ENCODE measurements at regions not wholly inside any gene's neighbourhood (a gene's known extent, or its start where the extent isn't known, plus 50 kb on each side); places are given as distances from the start of the nearest gene placed in this dataset.

DNA sequence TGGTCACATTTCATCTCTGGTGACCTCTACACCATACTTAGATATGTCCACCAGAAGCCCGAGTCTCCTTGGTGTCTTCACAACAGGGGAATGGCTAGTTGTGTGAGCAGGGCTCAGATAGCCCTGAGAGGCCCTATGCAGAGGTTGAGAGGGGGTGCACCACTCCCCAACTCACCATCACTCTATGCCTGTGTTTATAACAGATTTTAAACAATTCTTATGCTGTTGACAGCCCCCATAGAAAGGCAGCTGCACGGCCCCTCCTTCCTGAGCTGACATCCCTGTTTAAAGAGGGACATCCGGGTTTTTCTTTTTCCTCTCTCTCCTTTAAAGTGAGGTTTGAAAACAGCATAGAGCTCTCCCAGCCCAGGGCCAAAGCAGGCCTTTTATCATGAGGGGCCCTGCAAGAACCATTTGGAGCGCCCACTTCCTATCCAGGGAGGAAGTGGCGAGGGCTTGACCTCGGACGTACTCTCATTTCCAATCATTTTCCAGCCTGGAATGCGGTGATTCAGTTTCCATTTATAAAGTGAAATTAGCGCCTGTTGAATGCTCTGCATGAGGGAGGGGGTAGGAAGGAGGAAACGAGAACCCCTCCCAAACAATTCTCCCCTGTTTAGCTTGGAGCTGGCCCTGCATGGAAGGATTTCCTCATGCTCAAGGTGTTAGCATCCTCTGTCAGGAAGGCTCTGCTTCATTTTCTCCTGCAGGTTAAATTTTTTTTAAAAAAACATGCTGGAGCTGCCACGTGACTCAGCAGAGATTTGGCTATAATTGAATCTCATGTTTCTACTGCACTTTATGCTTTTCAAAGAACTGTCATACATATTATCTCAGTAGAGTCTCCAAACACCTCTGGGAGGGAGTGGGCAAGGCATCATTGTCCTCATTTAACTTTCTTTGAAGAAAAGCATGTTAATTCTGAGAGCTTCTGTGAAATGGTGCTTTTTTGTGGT lies 117.5 kb downstream of the DDX1 start:
- no peak for DNase-seq (ENCODE audit: low spot score)
- TF ChIP-seq, protein P1, sequence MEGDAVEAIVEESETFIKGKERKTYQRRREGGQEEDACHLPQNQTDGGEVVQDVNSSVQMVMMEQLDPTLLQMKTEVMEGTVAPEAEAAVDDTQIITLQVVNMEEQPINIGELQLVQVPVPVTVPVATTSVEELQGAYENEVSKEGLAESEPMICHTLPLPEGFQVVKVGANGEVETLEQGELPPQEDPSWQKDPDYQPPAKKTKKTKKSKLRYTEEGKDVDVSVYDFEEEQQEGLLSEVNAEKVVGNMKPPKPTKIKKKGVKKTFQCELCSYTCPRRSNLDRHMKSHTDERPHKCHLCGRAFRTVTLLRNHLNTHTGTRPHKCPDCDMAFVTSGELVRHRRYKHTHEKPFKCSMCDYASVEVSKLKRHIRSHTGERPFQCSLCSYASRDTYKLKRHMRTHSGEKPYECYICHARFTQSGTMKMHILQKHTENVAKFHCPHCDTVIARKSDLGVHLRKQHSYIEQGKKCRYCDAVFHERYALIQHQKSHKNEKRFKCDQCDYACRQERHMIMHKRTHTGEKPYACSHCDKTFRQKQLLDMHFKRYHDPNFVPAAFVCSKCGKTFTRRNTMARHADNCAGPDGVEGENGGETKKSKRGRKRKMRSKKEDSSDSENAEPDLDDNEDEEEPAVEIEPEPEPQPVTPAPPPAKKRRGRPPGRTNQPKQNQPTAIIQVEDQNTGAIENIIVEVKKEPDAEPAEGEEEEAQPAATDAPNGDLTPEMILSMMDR (IDR thresholded peaks at IDR 0.05; ENCODE audit: borderline replicate concordance, control extremely low read depth, extremely low read depth, insufficient read depth, missing control alignments): no peak
- in situ Hi-C loops (cut with MboI; ENCODE audit: low sequenced_read_pairs, unreplicated experiment): no loop called here

DNA sequence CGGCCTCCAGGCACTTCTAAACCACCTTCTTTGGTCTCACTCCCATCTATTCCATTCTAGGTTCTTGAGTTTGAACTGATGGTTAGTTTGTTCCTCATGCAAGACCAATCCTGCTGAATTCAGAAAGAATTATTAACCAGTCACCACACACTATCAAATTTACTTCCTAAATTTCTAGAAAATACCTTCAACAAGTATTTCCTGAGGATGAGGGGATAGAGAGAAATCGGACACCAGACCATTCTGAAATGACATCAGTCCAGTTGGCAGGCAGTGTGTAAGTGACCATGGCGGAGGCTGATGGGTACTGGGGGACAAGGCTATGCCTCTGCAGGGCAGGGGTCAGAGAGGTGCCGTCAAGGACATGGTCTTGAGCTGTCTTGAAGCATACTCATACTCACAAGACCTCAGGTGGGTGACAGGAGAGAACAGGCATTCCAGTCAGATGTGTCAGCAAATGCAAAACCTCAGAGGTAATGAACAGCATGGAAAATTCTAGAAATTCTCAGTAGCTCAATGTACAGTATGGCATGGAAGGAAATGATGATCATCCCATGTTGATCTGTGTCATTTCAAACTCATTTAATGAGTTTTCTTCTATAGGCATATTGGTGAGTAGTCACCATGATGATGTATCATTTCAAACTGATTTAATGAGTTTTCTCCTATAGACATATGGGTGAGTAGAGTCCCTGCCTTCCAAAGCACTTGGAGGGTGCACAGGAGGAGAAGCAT lies 119.6 kb downstream of the DDX1 start:
- in situ Hi-C loops (cut with MboI; ENCODE audit: low sequenced_read_pairs, unreplicated experiment): no loop called here
- no peak for DNase-seq (ENCODE audit: low spot score)
- TF ChIP-seq, protein P1 (IDR thresholded peaks at IDR 0.05; ENCODE audit: borderline replicate concordance, control extremely low read depth, extremely low read depth, insufficient read depth, missing control alignments): no peak

DNA sequence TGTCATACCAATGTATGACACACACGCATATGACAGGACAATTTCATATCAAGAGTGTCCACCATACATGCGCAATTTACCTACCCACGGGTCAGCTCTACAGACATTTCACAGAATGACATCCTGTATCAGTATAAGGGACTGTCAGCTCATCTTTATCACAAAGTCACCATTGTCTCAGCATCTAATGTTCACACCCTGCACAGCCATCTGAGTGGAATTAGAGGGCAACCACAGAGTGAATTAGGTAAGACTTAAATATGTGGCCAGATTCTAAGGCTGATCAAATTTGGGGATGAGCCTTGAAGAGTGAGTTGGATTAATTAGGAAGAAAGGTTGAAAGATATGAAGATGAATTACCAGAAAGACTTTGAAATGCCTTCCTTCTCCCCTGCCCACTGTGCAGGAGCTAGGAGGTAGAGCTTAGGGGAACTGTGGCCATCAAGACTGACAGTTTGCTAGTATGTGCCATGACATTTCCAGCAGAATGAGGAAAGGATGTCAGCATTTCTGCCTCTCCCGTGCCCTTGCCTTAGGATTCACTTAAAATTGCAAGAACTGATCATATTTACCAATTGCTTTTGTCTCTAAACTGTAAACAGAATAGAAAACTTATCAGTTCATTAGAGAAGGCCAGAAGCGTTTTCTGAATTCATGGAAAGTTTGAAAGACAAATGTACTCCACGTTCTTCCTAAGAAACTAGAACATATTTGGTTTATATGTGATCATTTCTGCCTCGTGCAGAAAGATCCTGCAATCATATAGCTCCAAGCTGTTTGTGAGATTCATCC lies 121.1 kb downstream of the DDX1 start:
- in situ Hi-C loops (cut with MboI; ENCODE audit: low sequenced_read_pairs, unreplicated experiment): no loop called here
- DNase-seq (ENCODE audit: low spot score): no peak
- TF ChIP-seq, protein P1 (IDR thresholded peaks at IDR 0.05; ENCODE audit: borderline replicate concordance, control extremely low read depth, extremely low read depth, insufficient read depth, missing control alignments): no peak

DNA sequence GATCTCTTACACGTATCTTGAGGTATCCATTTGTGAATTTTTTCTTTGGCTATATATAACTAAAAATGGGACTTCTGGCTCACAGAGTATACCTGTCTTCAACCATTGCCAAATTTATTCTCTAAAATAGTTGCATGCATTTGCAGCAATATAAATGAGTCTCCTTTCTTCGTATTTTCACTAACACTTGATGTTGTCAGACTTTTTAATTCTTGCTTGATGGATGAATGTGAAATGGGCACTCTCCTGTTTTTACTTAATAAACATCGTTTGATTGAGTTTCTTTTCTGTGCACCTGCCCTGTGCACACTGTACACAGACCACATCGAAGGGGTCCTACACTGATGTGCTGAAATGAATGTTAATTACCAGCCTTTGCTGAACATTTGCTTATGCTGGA lies 121.8 kb downstream of the DDX1 start:
- DNase-seq (ENCODE audit: low spot score): no peak
- TF ChIP-seq, protein P1 (IDR thresholded peaks at IDR 0.05; ENCODE audit: borderline replicate concordance, control extremely low read depth, extremely low read depth, insufficient read depth, missing control alignments): no peak
- in situ Hi-C loops (cut with MboI; ENCODE audit: low sequenced_read_pairs, unreplicated experiment): no loop called here

DNA sequence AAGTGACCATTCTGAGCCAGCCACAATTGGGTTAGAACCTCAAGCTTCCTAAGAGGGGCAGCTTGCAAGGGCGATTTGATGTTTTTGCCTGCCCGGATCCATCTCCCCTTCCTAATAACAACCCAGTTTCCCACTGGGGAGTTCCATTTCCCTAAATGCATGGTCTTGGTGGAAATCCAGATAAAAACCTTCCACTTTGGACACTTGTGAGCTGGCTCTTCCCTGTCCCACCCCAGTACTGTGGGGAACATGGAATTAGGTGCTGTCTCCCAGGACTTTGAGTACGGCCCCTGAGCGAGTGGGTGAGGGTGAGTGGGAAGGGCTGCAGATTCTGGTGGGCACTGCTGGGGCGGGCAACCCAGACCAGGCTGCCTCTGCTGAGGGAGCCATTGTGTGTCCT lies 122.3 kb downstream of the DDX1 start:
- TF ChIP-seq, protein P1 (IDR thresholded peaks at IDR 0.05; ENCODE audit: borderline replicate concordance, control extremely low read depth, extremely low read depth, insufficient read depth, missing control alignments): no peak
- in situ Hi-C loops (cut with MboI; ENCODE audit: low sequenced_read_pairs, unreplicated experiment): no loop called here
- no peak for DNase-seq (ENCODE audit: low spot score)

DNA sequence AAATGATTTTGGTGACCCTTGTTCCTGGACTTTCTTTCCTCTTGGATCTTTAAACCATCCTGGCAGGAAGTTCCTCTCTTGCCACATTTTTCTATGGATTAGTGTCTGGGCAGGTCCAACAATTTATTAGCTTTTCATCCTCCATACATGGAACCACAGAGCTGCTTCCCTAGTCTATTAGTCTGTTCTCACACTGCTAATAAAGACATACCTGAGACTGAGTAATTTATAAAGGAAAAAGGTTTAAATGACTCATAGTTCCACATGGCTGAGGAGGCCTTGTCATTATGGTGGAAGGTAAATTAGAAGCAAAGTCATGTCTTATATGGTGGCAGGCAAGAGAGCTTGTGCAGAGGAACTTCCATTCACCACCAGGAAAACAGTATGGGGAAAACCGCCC lies 122.9 kb downstream of the DDX1 start:
- TF ChIP-seq, protein P1 (IDR thresholded peaks at IDR 0.05; ENCODE audit: borderline replicate concordance, control extremely low read depth, extremely low read depth, insufficient read depth, missing control alignments): no peak
- in situ Hi-C loops (cut with MboI; ENCODE audit: low sequenced_read_pairs, unreplicated experiment): no loop called here
- DNase-seq (ENCODE audit: low spot score): no peak
